Heart left ventricle (tissue), 13 donors: ENCODE measurements at regions not wholly inside any gene's neighbourhood (a gene's known extent, or its start where the extent isn't known, plus 50 kb on each side); places are given as distances from the start of the nearest gene placed in this dataset.

ENCODE experiments used
- POLR2A ChIP-seq, 2 donors: fragments of 450-650 bp; IDR thresholded peaks; one replicate each; pipeline ENCODE4 v1.6.1; 2017; ENCODE audit warnings: antibody characterized with exemption in 2 of 2, mild to moderate bottlenecking in 2 of 2, moderate library complexity in 2 of 2
- TF ChIP-seq, protein P1 (sequence below), 12 donors: fragments of 200-600 bp; sonication (generic) in 4 of 12; IDR thresholded peaks; one replicate each; pipeline versions ENCODE4 v1.5.0 to v1.8.0; 2018 to 2022; ENCODE audit warnings: antibody characterized with exemption in 12 of 12, mild to moderate bottlenecking in 5 of 12
- donor health status: ischemic (EF 13 %, LVEDD 7.1; RV severe dilation, severe dysfunction).
- donor health status: DM: no; HTN: yes; CAD: no.
- donor health status: DM: no; HTN: no; CAD: no.
- donor health status: ischemic (EF 25% LVEDD 6.9; RV normal size, moderate dysfunction).
- donor health status: ischemic (EF 25% LVEDD 5.7; RV mildly dilated, moderate dysfunction).
- donor health status: ischemic (EF 35%, LVEDD 5.7; RV mildly dilated, moderate dysfunction).
- donor health status: nonischemic (EF 11% LVEDD 7.7; RV severe dilation, severe dysfunction).
- donor health status: DM: yes; HTN: yes; CAD: no.
- donor health status: PGD.
- donor health status: ischemic (EF 29% LVEDD 5.4; RV normal size, mild dysfunction).
- donor health status: nonischemic (EF 23%, LVEDD 6.1; RV moderate dilation, normal function).

- TF ChIP-seq, protein P1, sequence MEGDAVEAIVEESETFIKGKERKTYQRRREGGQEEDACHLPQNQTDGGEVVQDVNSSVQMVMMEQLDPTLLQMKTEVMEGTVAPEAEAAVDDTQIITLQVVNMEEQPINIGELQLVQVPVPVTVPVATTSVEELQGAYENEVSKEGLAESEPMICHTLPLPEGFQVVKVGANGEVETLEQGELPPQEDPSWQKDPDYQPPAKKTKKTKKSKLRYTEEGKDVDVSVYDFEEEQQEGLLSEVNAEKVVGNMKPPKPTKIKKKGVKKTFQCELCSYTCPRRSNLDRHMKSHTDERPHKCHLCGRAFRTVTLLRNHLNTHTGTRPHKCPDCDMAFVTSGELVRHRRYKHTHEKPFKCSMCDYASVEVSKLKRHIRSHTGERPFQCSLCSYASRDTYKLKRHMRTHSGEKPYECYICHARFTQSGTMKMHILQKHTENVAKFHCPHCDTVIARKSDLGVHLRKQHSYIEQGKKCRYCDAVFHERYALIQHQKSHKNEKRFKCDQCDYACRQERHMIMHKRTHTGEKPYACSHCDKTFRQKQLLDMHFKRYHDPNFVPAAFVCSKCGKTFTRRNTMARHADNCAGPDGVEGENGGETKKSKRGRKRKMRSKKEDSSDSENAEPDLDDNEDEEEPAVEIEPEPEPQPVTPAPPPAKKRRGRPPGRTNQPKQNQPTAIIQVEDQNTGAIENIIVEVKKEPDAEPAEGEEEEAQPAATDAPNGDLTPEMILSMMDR (IDR thresholded peaks at IDR 0.05): no peak
- no peak for TF ChIP-seq POLR2A (IDR thresholded peaks at IDR 0.05)
Measured at GRCh38 chr20:53841741-53842140, 228.7 kb downstream of the BCAS1 start.
